ENCODE measurements at regions not wholly inside any gene's neighbourhood (a gene's known extent, or its start where the extent isn't known, plus 50 kb on each side); places are given as distances from the start of the nearest gene placed in this dataset.

- no peak overlapping the region for H2BK120ac ChIP-seq (ENCODE audit: low read depth, low read length)
- no peak overlapping the region for H3K4me2 ChIP-seq (ENCODE audit: insufficient read depth, low read length, poor library complexity, severe bottlenecking)
- no peak overlapping the region for H3K9ac ChIP-seq (ENCODE audit: low read depth, low read length, poor library complexity)
- DNase-seq (ENCODE audit: low spot score), result no peak
- no peak overlapping the region for H2BK12ac ChIP-seq (ENCODE audit: low read length)
- H3K36me3 ChIP-seq (replicated peaks in 1 of 2; ENCODE audit: control insufficient read depth in 2 of 2, insufficient read depth in 2 of 2, low read length in 2 of 2), result no peaks in the 10 kb centered on the region
- no peaks in the 10 kb centered on the region for H3K79me1 ChIP-seq (ENCODE audit: low read depth, low read length)
- no peak overlapping the region for H3K18ac ChIP-seq (ENCODE audit: low read length)
- no peak overlapping the region for H3K14ac ChIP-seq (ENCODE audit: low read length)
- no peaks in the 10 kb centered on the region for H3K9me3 ChIP-seq (replicated peaks in 1 of 2; ENCODE audit: control insufficient read depth in 2 of 2, insufficient read depth in 1 of 2, low read depth in 1 of 2, low read length in 2 of 2)
- no peak overlapping the region for H2AFZ ChIP-seq (ENCODE audit: low read length)
- no peak overlapping the region for H3K4ac ChIP-seq (ENCODE audit: low read length)
- no peak overlapping the region for H3K4me3 ChIP-seq (ENCODE audit: low read length in 2 of 2)
- H3K23ac ChIP-seq (ENCODE audit: low read depth, low read length, poor library complexity), result no peak overlapping the region
- no peaks in the 10 kb centered on the region for H3K4me1 ChIP-seq (ENCODE audit: control insufficient read depth in 2 of 2, insufficient read depth in 1 of 2, low read depth in 1 of 2, low read length in 2 of 2)
- no peak overlapping the region for H2AK5ac ChIP-seq (ENCODE audit: low read depth, low read length)
- no CpG with 5 or more reads among the region's 2 CpGs for WGBS, 2 donors (ENCODE audit: extremely low coverage in 2 of 2, insufficient read length in 2 of 2, insufficient replicate concordance in 1 of 2)
- no peak overlapping the region for H3K27ac ChIP-seq (replicated peaks; ENCODE audit: low read length)
- H4K91ac ChIP-seq (ENCODE audit: low read depth, low read length, poor library complexity), result no peak overlapping the region
- H2BK15ac ChIP-seq (ENCODE audit: low read length), result no peak overlapping the region
- H2BK5ac ChIP-seq (ENCODE audit: low read length), result no peak overlapping the region
- H4K8ac ChIP-seq (ENCODE audit: low read depth, low read length), result no peak overlapping the region
- no peaks in the 10 kb centered on the region for H3K27me3 ChIP-seq (ENCODE audit: control insufficient read depth in 3 of 3, insufficient read depth in 3 of 3, low read depth in 1 of 3, low read length in 3 of 3)
Measured at GRCh38 chr16:64730261-64730660, 391.6 kb downstream of the CDH11 start.

GRCh38 chr16:64724339-64724738, 397.5 kb downstream of the CDH11 start:
- no peak for DNase-seq (ENCODE audit: low spot score)

GRCh38 chr16:64718486-64718885, 403.4 kb downstream of the CDH11 start:
- Histone ChIP-seq H3K9ac (ENCODE audit: low read depth, low read length, poor library complexity) (no peak overlapping the region), H3K4me1 (ENCODE audit: control insufficient read depth in 2 of 2, insufficient read depth in 1 of 2, low read depth in 1 of 2, low read length in 2 of 2) (no peaks in the 10 kb centered on the region), H2BK12ac (ENCODE audit: low read length) (no peak overlapping the region), H3K4me3 (ENCODE audit: low read length in 2 of 2) (no peak overlapping the region), H3K23ac (ENCODE audit: low read depth, low read length, poor library complexity) (no peak overlapping the region), H2BK120ac (ENCODE audit: low read depth, low read length) (no peak overlapping the region), H3K27me3 (ENCODE audit: control insufficient read depth in 3 of 3, insufficient read depth in 3 of 3, low read depth in 1 of 3, low read length in 3 of 3) (no peaks in the 10 kb centered on the region), H2AFZ (ENCODE audit: low read length) (no peak overlapping the region), H3K27ac (replicated peaks; ENCODE audit: low read length) (no peak overlapping the region), H3K4me2 (ENCODE audit: insufficient read depth, low read length, poor library complexity, severe bottlenecking) (no peak overlapping the region), H2BK5ac (ENCODE audit: low read length) (no peak overlapping the region), H3K9me3 (replicated peaks in 1 of 2; ENCODE audit: control insufficient read depth in 2 of 2, insufficient read depth in 1 of 2, low read depth in 1 of 2, low read length in 2 of 2) (no peaks in the 10 kb centered on the region), H3K18ac (ENCODE audit: low read length) (no peak overlapping the region), H3K36me3 (replicated peaks in 1 of 2; ENCODE audit: control insufficient read depth in 2 of 2, insufficient read depth in 2 of 2, low read length in 2 of 2) (no peaks in the 10 kb centered on the region), H2BK15ac (ENCODE audit: low read length) (no peak overlapping the region), H3K14ac (ENCODE audit: low read length) (no peak overlapping the region), H2AK5ac (ENCODE audit: low read depth, low read length) (no peak overlapping the region), H3K4ac (ENCODE audit: low read length) (no peak overlapping the region), H4K8ac (ENCODE audit: low read depth, low read length) (no peak overlapping the region), H3K79me1 (ENCODE audit: low read depth, low read length) (no peaks in the 10 kb centered on the region), H4K91ac (ENCODE audit: low read depth, low read length, poor library complexity) (no peak overlapping the region)
- DNase-seq (ENCODE audit: low spot score), result no peak
- WGBS, 2 donors (ENCODE audit: extremely low coverage in 2 of 2, insufficient read length in 2 of 2, insufficient replicate concordance in 1 of 2), result no CpG with 5 or more reads among the region's 7 CpGs

More at GRCh38 chr16:64724339-64724738, 397.5 kb downstream of the CDH11 start:
- Histone ChIP-seq H3K23ac (ENCODE audit: low read depth, low read length, poor library complexity) (no peak overlapping the region), H4K91ac (ENCODE audit: low read depth, low read length, poor library complexity) (no peak overlapping the region), H3K4me1 (ENCODE audit: control insufficient read depth in 2 of 2, insufficient read depth in 1 of 2, low read depth in 1 of 2, low read length in 2 of 2) (no peaks in the 10 kb centered on the region), H3K9ac (ENCODE audit: low read depth, low read length, poor library complexity) (no peak overlapping the region), H2BK15ac (ENCODE audit: low read length) (no peak overlapping the region), H3K79me1 (ENCODE audit: low read depth, low read length) (no peaks in the 10 kb centered on the region), H2BK120ac (ENCODE audit: low read depth, low read length) (no peak overlapping the region), H2AK5ac (ENCODE audit: low read depth, low read length) (no peak overlapping the region), H2BK5ac (ENCODE audit: low read length) (no peak overlapping the region), H2AFZ (ENCODE audit: low read length) (no peak overlapping the region), H3K4me2 (ENCODE audit: insufficient read depth, low read length, poor library complexity, severe bottlenecking) (no peak overlapping the region), H3K4ac (ENCODE audit: low read length) (no peak overlapping the region), H3K9me3 (replicated peaks in 1 of 2; ENCODE audit: control insufficient read depth in 2 of 2, insufficient read depth in 1 of 2, low read depth in 1 of 2, low read length in 2 of 2) (no peaks in the 10 kb centered on the region), H4K8ac (ENCODE audit: low read depth, low read length) (no peak overlapping the region), H3K4me3 (ENCODE audit: low read length in 2 of 2) (no peak overlapping the region), H2BK12ac (ENCODE audit: low read length) (no peak overlapping the region), H3K27me3 (ENCODE audit: control insufficient read depth in 3 of 3, insufficient read depth in 3 of 3, low read depth in 1 of 3, low read length in 3 of 3) (no peaks in the 10 kb centered on the region), H3K27ac (replicated peaks; ENCODE audit: low read length) (no peak overlapping the region), H3K36me3 (replicated peaks in 1 of 2; ENCODE audit: control insufficient read depth in 2 of 2, insufficient read depth in 2 of 2, low read length in 2 of 2) (no peaks in the 10 kb centered on the region), H3K18ac (ENCODE audit: low read length) (no peak overlapping the region), H3K14ac (ENCODE audit: low read length) (no peak overlapping the region)
- no CpG with 5 or more reads among the region's 5 CpGs for WGBS, 2 donors (ENCODE audit: extremely low coverage in 2 of 2, insufficient read length in 2 of 2, insufficient replicate concordance in 1 of 2)

GRCh38 chr16:64717871-64718270, 404.0 kb downstream of the CDH11 start:
- H2AFZ ChIP-seq (ENCODE audit: low read length), result no peak overlapping the region
- DNase-seq (ENCODE audit: low spot score), result no peak
- H3K27me3 ChIP-seq (ENCODE audit: control insufficient read depth in 3 of 3, insufficient read depth in 3 of 3, low read depth in 1 of 3, low read length in 3 of 3), result no peaks in the 10 kb centered on the region
- H3K4me2 ChIP-seq (ENCODE audit: insufficient read depth, low read length, poor library complexity, severe bottlenecking), result no peak overlapping the region
- H3K9ac ChIP-seq (ENCODE audit: low read depth, low read length, poor library complexity), result no peak overlapping the region
- H3K4ac ChIP-seq (ENCODE audit: low read length), result no peak overlapping the region
- H3K18ac ChIP-seq (ENCODE audit: low read length), result no peak overlapping the region
- no peak overlapping the region for H2BK120ac ChIP-seq (ENCODE audit: low read depth, low read length)
- no peaks in the 10 kb centered on the region for H3K79me1 ChIP-seq (ENCODE audit: low read depth, low read length)
- H4K8ac ChIP-seq (ENCODE audit: low read depth, low read length), result no peak overlapping the region
- no peaks in the 10 kb centered on the region for H3K4me1 ChIP-seq (ENCODE audit: control insufficient read depth in 2 of 2, insufficient read depth in 1 of 2, low read depth in 1 of 2, low read length in 2 of 2)
- no peak overlapping the region for H3K4me3 ChIP-seq (ENCODE audit: low read length in 2 of 2)
- H3K23ac ChIP-seq (ENCODE audit: low read depth, low read length, poor library complexity), result no peak overlapping the region
- H4K91ac ChIP-seq (ENCODE audit: low read depth, low read length, poor library complexity), result no peak overlapping the region
- H2BK12ac ChIP-seq (ENCODE audit: low read length), result no peak overlapping the region
- no peak overlapping the region for H3K14ac ChIP-seq (ENCODE audit: low read length)
- H3K36me3 ChIP-seq (replicated peaks in 1 of 2; ENCODE audit: control insufficient read depth in 2 of 2, insufficient read depth in 2 of 2, low read length in 2 of 2), result no peaks in the 10 kb centered on the region
- no peak overlapping the region for H2BK15ac ChIP-seq (ENCODE audit: low read length)
- H2BK5ac ChIP-seq (ENCODE audit: low read length), result no peak overlapping the region
- WGBS, 2 donors (ENCODE audit: extremely low coverage in 2 of 2, insufficient read length in 2 of 2, insufficient replicate concordance in 1 of 2), result no CpG with 5 or more reads among the region's 3 CpGs
- no peaks in the 10 kb centered on the region for H3K9me3 ChIP-seq (replicated peaks in 1 of 2; ENCODE audit: control insufficient read depth in 2 of 2, insufficient read depth in 1 of 2, low read depth in 1 of 2, low read length in 2 of 2)
- H3K27ac ChIP-seq (replicated peaks; ENCODE audit: low read length), result no peak overlapping the region
- no peak overlapping the region for H2AK5ac ChIP-seq (ENCODE audit: low read depth, low read length)
